ENCODE measurements at regions not wholly inside any gene's neighbourhood (a gene's known extent, or its start where the extent isn't known, plus 50 kb on each side); places are given as distances from the start of the nearest gene placed in this dataset.

GRCh38 chr13:34148359-34148758 lies 330.4 kb downstream of the RFC3 start:
- no peak overlapping the region for H3K56ac ChIP-seq (ENCODE audit: extremely low read depth, insufficient read depth, low read length)
- no peak for ATAC-seq (ENCODE audit: low read depth)
- H3K79me1 ChIP-seq (ENCODE audit: low read depth in 1 of 2, low read length in 2 of 2): no peaks in the 10 kb centered on the region
- peaks cover 3% of the 10 kb centered on the region; the same call in 1 of the 2 replicates for H3K27me3 ChIP-seq (ENCODE audit: control insufficient read depth, insufficient read depth, low read length)
- H2BK20ac ChIP-seq (ENCODE audit: low read depth, low read length): no peak overlapping the region
- H4K91ac ChIP-seq (ENCODE audit: insufficient read depth, low read depth, low read length): no peak overlapping the region
- in situ Hi-C loops (cut with MboI; ENCODE audit: low sequenced_read_pairs) (no loop called here), intact Hi-C loops (cut with micrococcal nuclease) (no loop called here), dilution Hi-C loops (cut with HindIII; ENCODE audit: low sequenced_read_pairs, unreplicated experiment) (no loop called here)
- no peaks in the 10 kb centered on the region for H3K36me3 ChIP-seq (ENCODE audit: control insufficient read depth, insufficient read depth, low read length)
- H3K9me1 ChIP-seq (ENCODE audit: insufficient read depth, low read length): no peaks in the 10 kb centered on the region
- H4K20me1 ChIP-seq (ENCODE audit: insufficient read depth, low read length): no peaks in the 10 kb centered on the region
- CTCF ChIA-PET: no interaction called here
- H2BK15ac ChIP-seq (ENCODE audit: low read depth, low read length): no peak overlapping the region
- no peak overlapping the region for H2BK5ac ChIP-seq (ENCODE audit: low read depth, low read length, poor library complexity, severe bottlenecking)
- H4K5ac ChIP-seq (ENCODE audit: low read depth, low read length): no peak overlapping the region
- no peak overlapping the region for H3K27ac ChIP-seq (ENCODE audit: insufficient read depth, low read length)
- TF ChIP-seq POLR2A (IDR thresholded peaks at IDR 0.05; ENCODE audit: low read depth, low read length) (no peak), MAZ (IDR thresholded peaks at IDR 0.05; ENCODE audit: borderline replicate concordance, low read depth, low read length) (no peak), RAD21 (IDR thresholded peaks at IDR 0.05; ENCODE audit: low read length) (no peak), CTCF (conservative IDR thresholded peaks at IDR 0.05; ENCODE audit: low read depth, low read length) (no peak), USF2 (IDR thresholded peaks at IDR 0.05; ENCODE audit: low read depth, low read length) (no peak), RFX5 (IDR thresholded peaks at IDR 0.05; ENCODE audit: low read depth, low read length) (no peak), RCOR1 (IDR thresholded peaks at IDR 0.05; ENCODE audit: insufficient replicate concordance, low read length) (no peak), CEBPB (IDR thresholded peaks at IDR 0.05; ENCODE audit: low read depth, low read length) (no peak), ELK1 (IDR thresholded peaks at IDR 0.05; ENCODE audit: borderline replicate concordance, low read depth, low read length) (no peak), FOS (IDR thresholded peaks at IDR 0.05; ENCODE audit: low read depth, low read length) (no peak), CHD1 (IDR thresholded peaks at IDR 0.05; ENCODE audit: low read depth, low read length) (no peak), NFE2L2 (IDR thresholded peaks at IDR 0.05; ENCODE audit: low read depth, low read length) (no peak), BHLHE40 (IDR thresholded peaks at IDR 0.05; ENCODE audit: low read depth, low read length) (no peak), MXI1 (IDR thresholded peaks at IDR 0.05; ENCODE audit: borderline replicate concordance, low read depth, low read length) (no peak), SMC3 (IDR thresholded peaks at IDR 0.05; ENCODE audit: low read depth, low read length) (no peak), MAFK (IDR thresholded peaks at IDR 0.05; ENCODE audit: low read depth, low read length) (no peak)
- H3K23ac ChIP-seq (ENCODE audit: low read depth, low read length): no peak overlapping the region
- POLR2A ChIA-PET (ENCODE audit: unreplicated experiment): no interaction called here
- no peaks in the 10 kb centered on the region for H3K4me1 ChIP-seq (ENCODE audit: control insufficient read depth, insufficient read depth, low read length)
- H2AK5ac ChIP-seq (ENCODE audit: low read depth, low read length): no peak overlapping the region
- no peak overlapping the region for H3K18ac ChIP-seq (ENCODE audit: low read depth, low read length)
- H3K9me3 ChIP-seq (ENCODE audit: control insufficient read depth, insufficient read depth, low read length): no peaks in the 10 kb centered on the region
- H3K4ac ChIP-seq (ENCODE audit: low read depth, low read length): no peak overlapping the region
- H3K9ac ChIP-seq (ENCODE audit: low read depth, low read length): no peak overlapping the region
- H2AFZ ChIP-seq (replicated peaks; ENCODE audit: low read length, poor library complexity): no peak overlapping the region
- H3K4me2 ChIP-seq (ENCODE audit: low read depth, low read length): no peak overlapping the region
- H2BK120ac ChIP-seq (ENCODE audit: low read depth, low read length): no peak overlapping the region
- BruUV-seq (replicated peaks): no TSS peak
- no peak overlapping the region for H3K14ac ChIP-seq (replicated peaks; ENCODE audit: low read depth, low read length)
- H4K8ac ChIP-seq (ENCODE audit: low read depth in 2 of 2, low read length in 2 of 2): no peak overlapping the region
- DNase-seq: no peak
- no peak overlapping the region for H3K4me3 ChIP-seq (ENCODE audit: insufficient read depth, low read depth, low read length)
- no peak overlapping the region for H2AK9ac ChIP-seq (replicated peaks; ENCODE audit: low read depth, low read length, poor library complexity)
- WGBS, 2 experiments (ENCODE audit: extremely low coverage in 2 of 2, insufficient read length in 1 of 2): no CpG with 5 or more reads among the region's 6 CpGs

Measured in IMR-90 (cell line).